Activated T-cell treated with anti-CD3 and anti-CD28 coated beads for 24 hours (primary cell): ENCODE measurements at regions not wholly inside any gene's neighbourhood (a gene's known extent, or its start where the extent isn't known, plus 50 kb on each side); places are given as distances from the start of the nearest gene placed in this dataset.

Source experiments
- DNase-seq: peaks from one replicate; pipeline ENCODE4 v3.0.0-alpha.2; 2020; ENCODE audit warnings: low read depth

GRCh38 chr6:145169726-145170224 lies 565.5 kb downstream of the EPM2A start:
- DNase-seq: no peak

GRCh38 chr6:145175470-145175869 lies 559.9 kb downstream of the EPM2A start:
- DNase-seq: no peak

- DNase-seq: no peak
Measured at GRCh38 chr6:145178391-145178790, 556.9 kb downstream of the EPM2A start.

- no peak for DNase-seq
Measured at GRCh38 chr6:145187491-145188206, 547.7 kb downstream of the EPM2A start.

GRCh38 chr6:145189836-145190235 lies 545.5 kb downstream of the EPM2A start:
- no peak for DNase-seq

- DNase-seq: no peak
Measured at GRCh38 chr6:145194389-145194788, 540.9 kb downstream of the EPM2A start.

GRCh38 chr6:145199961-145200360 lies 535.4 kb downstream of the EPM2A start:
- DNase-seq: no peak

GRCh38 chr6:145204301-145204700 lies 531.0 kb downstream of the EPM2A start:
- no peak for DNase-seq

- DNase-seq: no peak
Measured at GRCh38 chr6:145206247-145206907, 528.9 kb downstream of the EPM2A start.

GRCh38 chr6:145208474-145208873 lies 526.8 kb downstream of the EPM2A start:
- no peak for DNase-seq

GRCh38 chr6:145209272-145209671 lies 526.0 kb downstream of the EPM2A start:
- no peak for DNase-seq

GRCh38 chr6:145212813-145213212 lies 522.5 kb downstream of the EPM2A start:
- DNase-seq: no peak

- DNase-seq: no peak
Measured at GRCh38 chr6:145213614-145214013, 521.7 kb downstream of the EPM2A start.

- DNase-seq: no peak
Measured at GRCh38 chr6:145214570-145214969, 520.8 kb downstream of the EPM2A start.

GRCh38 chr6:145224450-145224849 lies 510.9 kb downstream of the EPM2A start:
- no peak for DNase-seq

GRCh38 chr6:145225500-145225899 lies 509.8 kb downstream of the EPM2A start:
- DNase-seq: no peak

GRCh38 chr6:145227593-145227992 lies 507.7 kb downstream of the EPM2A start:
- no peak for DNase-seq

GRCh38 chr6:145228962-145229582 lies 506.2 kb downstream of the EPM2A start:
- DNase-seq: no peak

GRCh38 chr6:145233955-145234354 lies 501.4 kb downstream of the EPM2A start:
- no peak for DNase-seq

- no peak for DNase-seq
Measured at GRCh38 chr6:145235207-145235606, 500.1 kb downstream of the EPM2A start.

GRCh38 chr6:145238787-145239186 lies 496.5 kb downstream of the EPM2A start:
- DNase-seq: no peak

GRCh38 chr6:145241039-145241438 lies 494.3 kb downstream of the EPM2A start:
- no peak for DNase-seq

- no peak for DNase-seq
Measured at GRCh38 chr6:145241721-145242120, 493.6 kb downstream of the EPM2A start.
